Activated CD8-positive, alpha-beta T cell treated with anti-CD3 and anti-CD28 coated beads for 36 hours (primary cell): ENCODE measurements at regions not wholly inside any gene's neighbourhood (a gene's known extent, or its start where the extent isn't known, plus 50 kb on each side); places are given as distances from the start of the nearest gene placed in this dataset.

Source experiments
- ATAC-seq: fragments of 200-7000 bp; cut with Tn5 transposase; one replicate; pipeline ENCODE4 v1.10.0; 2021; ENCODE audit warnings: mild to moderate bottlenecking, moderate library complexity
- CTCF ChIA-PET: fragments of 350-600 bp; sonication (Branson Sonifier 250); formaldehyde crosslinking; loops from one replicate; lab custom pipeline; 2021; ENCODE audit warnings: antibody characterized with exemption; lab: Charles Lee
- POLR2A ChIA-PET: fragments of 350-600 bp; sonication (Branson Sonifier 250); formaldehyde crosslinking; loops from one replicate; lab custom pipeline; 2021; ENCODE audit warnings: antibody characterized with exemption; lab: Charles Lee
- DNase-seq: peaks from one replicate; pipeline ENCODE4 v3.0.0-alpha.2; 2020
- H3K27ac Mint-ChIP-seq: one replicate; pipeline ENCODE4 v1.8.0; 2021; ENCODE audit warnings: mild to moderate bottlenecking, mixed read lengths
- H3K27me3 Mint-ChIP-seq: one replicate; pipeline ENCODE4 v1.8.0; 2021; ENCODE audit warnings: mixed read lengths
- H3K36me3 Mint-ChIP-seq: one replicate; pipeline ENCODE4 v1.8.0; 2021; ENCODE audit warnings: low read depth, mixed read lengths
- H3K4me1 Mint-ChIP-seq: one replicate; pipeline ENCODE4 v1.8.0; 2021; ENCODE audit warnings: low read depth, mixed read lengths
- H3K4me3 Mint-ChIP-seq: one replicate; pipeline ENCODE4 v1.8.0; 2021; ENCODE audit warnings: mild to moderate bottlenecking, moderate library complexity, mixed read lengths
- H3K9me3 Mint-ChIP-seq: one replicate; pipeline ENCODE4 v1.8.0; 2021; ENCODE audit warnings: mixed read lengths
- CTCF ChIP-seq: fragments of 200-600 bp; IDR thresholded peaks from one replicate; pipeline ENCODE4 v1.8.0; 2022; ENCODE audit warnings: antibody characterized with exemption, mild to moderate bottlenecking
- intact Hi-C: fragments of 100-400 bp; cut with micrococcal nuclease; formaldehyde crosslinking; loops from one replicate; pipeline ENCODE4 v1.10.0; 2022

GRCh38 chr15:91795235-91795634 lies 58.3 kb upstream of the SLCO3A1 start:
- H3K27ac Mint-ChIP-seq = no peak overlapping the region
- POLR2A ChIA-PET = no interaction called here
- no peak for ATAC-seq
- no peak for TF ChIP-seq CTCF
- no peaks in the 10 kb centered on the region for H3K36me3 Mint-ChIP-seq
- no peak overlapping the region for H3K4me3 Mint-ChIP-seq
- CTCF ChIA-PET = no interaction called here
- H3K4me1 Mint-ChIP-seq = no peaks in the 10 kb centered on the region
- H3K27me3 Mint-ChIP-seq = peaks cover 13% of the 10 kb centered on the region
- H3K9me3 Mint-ChIP-seq = no peaks in the 10 kb centered on the region
- DNase-seq = no peak
- intact Hi-C loops = no loop called here

GRCh38 chr15:91801836-91802534 lies 51.5 kb upstream of the SLCO3A1 start:
- ChIA-PET CTCF (no interaction called here), POLR2A (no interaction called here)
- Mint-ChIP-seq H3K9me3 (no peaks in the 10 kb centered on the region), H3K27me3 (peaks cover 24% of the 10 kb centered on the region), H3K4me3 (no peak overlapping the region), H3K36me3 (no peaks in the 10 kb centered on the region), H3K4me1 (no peaks in the 10 kb centered on the region), H3K27ac (no peak overlapping the region)
- intact Hi-C loops = no loop called here
- no peak for TF ChIP-seq CTCF
- no peak for ATAC-seq
- no peak for DNase-seq

- ChIA-PET POLR2A (no interaction called here), CTCF (no interaction called here)
- H3K4me1 Mint-ChIP-seq = no peaks in the 10 kb centered on the region
- intact Hi-C loops = no loop called here
- no peak overlapping the region for H3K27ac Mint-ChIP-seq
- peaks cover 24% of the 10 kb centered on the region for H3K27me3 Mint-ChIP-seq
- DNase-seq (no peak), ATAC-seq (no peak)
- no peaks in the 10 kb centered on the region for H3K9me3 Mint-ChIP-seq
- no peak for TF ChIP-seq CTCF
- no peak overlapping the region for H3K4me3 Mint-ChIP-seq
- no peaks in the 10 kb centered on the region for H3K36me3 Mint-ChIP-seq
These were observed 50.2 kb upstream of the SLCO3A1 start for GRCh38 chr15:91803260-91803659.
